ENCODE measurements at regions not wholly inside any gene's neighbourhood (a gene's known extent, or its start where the extent isn't known, plus 50 kb on each side); places are given as distances from the start of the nearest gene placed in this dataset.
"Not testable (repeated sequence)": the region's sequence is repeated elsewhere in the genome, so short reads cannot be mapped to it uniquely, and the experiment has no call there.

GRCh38 chr5:96200641-96201040 is 232.4 kb downstream of the PCSK1 start:
- Mint-ChIP-seq H3K4me1 (ENCODE audit: low read depth) (no peaks in the 10 kb centered on the region), H3K27ac (no peak overlapping the region), H3K27me3 (peaks cover 32% of the 10 kb centered on the region), H3K9me3 (no peaks in the 10 kb centered on the region), H3K36me3 (ENCODE audit: low read depth) (no peaks in the 10 kb centered on the region), H3K4me3 (no peak overlapping the region)
- DNase-seq = no peak

GRCh38 chr5:96199713-96200183 is 233.3 kb downstream of the PCSK1 start:
- Mint-ChIP-seq H3K4me1 (ENCODE audit: low read depth) (no peaks in the 10 kb centered on the region), H3K27me3 (peaks cover 30% of the 10 kb centered on the region), H3K36me3 (ENCODE audit: low read depth) (no peaks in the 10 kb centered on the region), H3K4me3 (no peak overlapping the region), H3K27ac (no peak overlapping the region), H3K9me3 (no peaks in the 10 kb centered on the region)
- no peak for DNase-seq

GRCh38 chr5:96198356-96199058 is 234.5 kb downstream of the PCSK1 start:
- Mint-ChIP-seq H3K4me3 (no peak overlapping the region), H3K27ac (no peak overlapping the region), H3K36me3 (ENCODE audit: low read depth) (no peaks in the 10 kb centered on the region), H3K9me3 (no peaks in the 10 kb centered on the region), H3K4me1 (ENCODE audit: low read depth) (no peaks in the 10 kb centered on the region), H3K27me3 (peaks cover 39% of the 10 kb centered on the region)
- no peak for DNase-seq

GRCh38 chr5:96197767-96198166 is 235.3 kb downstream of the PCSK1 start:
- not testable (repeated sequence) for H3K4me3 Mint-ChIP-seq; H3K36me3 Mint-ChIP-seq (ENCODE audit: low read depth)
- H3K27me3 Mint-ChIP-seq = peaks cover 39% of the 10 kb centered on the region

GRCh38 chr5:96197347-96197746 is 235.7 kb upstream of the ELL2 start:
- no peaks in the 10 kb centered on the region for H3K36me3 Mint-ChIP-seq (ENCODE audit: low read depth)
- no peak overlapping the region for H3K27ac Mint-ChIP-seq
- no peak for DNase-seq
- no peaks in the 10 kb centered on the region for H3K4me1 Mint-ChIP-seq (ENCODE audit: low read depth)
- H3K4me3 Mint-ChIP-seq = no peak overlapping the region
- no peaks in the 10 kb centered on the region for H3K9me3 Mint-ChIP-seq
- H3K27me3 Mint-ChIP-seq = peaks cover 36% of the 10 kb centered on the region

More at GRCh38 chr5:96197767-96198166, 235.3 kb downstream of the PCSK1 start:
- H3K27ac Mint-ChIP-seq; H3K4me1 Mint-ChIP-seq (ENCODE audit: low read depth); H3K9me3 Mint-ChIP-seq; DNase-seq: not testable (repeated sequence)

GRCh38 chr5:96196890-96197289 is 235.2 kb upstream of the ELL2 start:
- DNase-seq = no peak
- no peaks in the 10 kb centered on the region for H3K36me3 Mint-ChIP-seq (ENCODE audit: low read depth)
- H3K4me1 Mint-ChIP-seq (ENCODE audit: low read depth) = no peaks in the 10 kb centered on the region
- no peak overlapping the region for H3K27ac Mint-ChIP-seq
- no peaks in the 10 kb centered on the region for H3K9me3 Mint-ChIP-seq
- peaks cover 35% of the 10 kb centered on the region for H3K27me3 Mint-ChIP-seq
- H3K4me3 Mint-ChIP-seq = no peak overlapping the region

GRCh38 chr5:96196407-96196806 is 234.8 kb upstream of the ELL2 start:
- no peaks in the 10 kb centered on the region for H3K4me1 Mint-ChIP-seq (ENCODE audit: low read depth)
- H3K27me3 Mint-ChIP-seq = peaks cover 32% of the 10 kb centered on the region
- no peak overlapping the region for H3K27ac Mint-ChIP-seq
- H3K4me3 Mint-ChIP-seq = no peak overlapping the region
- no peaks in the 10 kb centered on the region for H3K9me3 Mint-ChIP-seq
- DNase-seq = no peak
- no peaks in the 10 kb centered on the region for H3K36me3 Mint-ChIP-seq (ENCODE audit: low read depth)

- peaks cover 33% of the 10 kb centered on the region for H3K27me3 Mint-ChIP-seq
- H3K4me1 Mint-ChIP-seq (ENCODE audit: low read depth) = no peaks in the 10 kb centered on the region
- DNase-seq = no peak
- H3K27ac Mint-ChIP-seq = no peak overlapping the region
- H3K4me3 Mint-ChIP-seq = no peak overlapping the region
- H3K9me3 Mint-ChIP-seq = no peaks in the 10 kb centered on the region
- no peaks in the 10 kb centered on the region for H3K36me3 Mint-ChIP-seq (ENCODE audit: low read depth)
Observed at GRCh38 chr5:96195123-96195522, 233.5 kb upstream of the ELL2 start.

GRCh38 chr5:96194593-96194992 is 232.9 kb upstream of the ELL2 start:
- H3K9me3 Mint-ChIP-seq = no peaks in the 10 kb centered on the region
- H3K36me3 Mint-ChIP-seq (ENCODE audit: low read depth) = no peaks in the 10 kb centered on the region
- peaks cover 33% of the 10 kb centered on the region for H3K27me3 Mint-ChIP-seq
- no peak overlapping the region for H3K4me3 Mint-ChIP-seq
- no peaks in the 10 kb centered on the region for H3K4me1 Mint-ChIP-seq (ENCODE audit: low read depth)
- DNase-seq = no peak
- H3K27ac Mint-ChIP-seq = no peak overlapping the region

- no peak overlapping the region for H3K27ac Mint-ChIP-seq
- DNase-seq = no peak
- no peaks in the 10 kb centered on the region for H3K4me1 Mint-ChIP-seq (ENCODE audit: low read depth)
- H3K27me3 Mint-ChIP-seq = peaks cover 39% of the 10 kb centered on the region
- H3K9me3 Mint-ChIP-seq = no peaks in the 10 kb centered on the region
- no peaks in the 10 kb centered on the region for H3K36me3 Mint-ChIP-seq (ENCODE audit: low read depth)
- no peak overlapping the region for H3K4me3 Mint-ChIP-seq
Observed at GRCh38 chr5:96193946-96194345, 232.3 kb upstream of the ELL2 start.

GRCh38 chr5:96189987-96190386 is 228.3 kb upstream of the ELL2 start:
- no peak for DNase-seq
- H3K27me3 Mint-ChIP-seq = peaks cover 48% of the 10 kb centered on the region
- no peaks in the 10 kb centered on the region for H3K4me1 Mint-ChIP-seq (ENCODE audit: low read depth)
- no peak overlapping the region for H3K4me3 Mint-ChIP-seq
- no peaks in the 10 kb centered on the region for H3K36me3 Mint-ChIP-seq (ENCODE audit: low read depth)
- no peaks in the 10 kb centered on the region for H3K9me3 Mint-ChIP-seq
- H3K27ac Mint-ChIP-seq = no peak overlapping the region

GRCh38 chr5:96189028-96189826 is 227.6 kb upstream of the ELL2 start:
- no peaks in the 10 kb centered on the region for H3K4me1 Mint-ChIP-seq (ENCODE audit: low read depth)
- peaks cover 45% of the 10 kb centered on the region for H3K27me3 Mint-ChIP-seq
- no peaks in the 10 kb centered on the region for H3K9me3 Mint-ChIP-seq

GRCh38 chr5:96187309-96188027 is 225.8 kb upstream of the ELL2 start:
- no peaks in the 10 kb centered on the region for H3K36me3 Mint-ChIP-seq (ENCODE audit: low read depth)
- no peak overlapping the region for H3K27ac Mint-ChIP-seq
- H3K9me3 Mint-ChIP-seq = no peaks in the 10 kb centered on the region
- no peaks in the 10 kb centered on the region for H3K4me1 Mint-ChIP-seq (ENCODE audit: low read depth)
- H3K27me3 Mint-ChIP-seq = peaks cover 39% of the 10 kb centered on the region
- no peak for DNase-seq
- H3K4me3 Mint-ChIP-seq = no peak overlapping the region

More at GRCh38 chr5:96189028-96189826, 227.6 kb upstream of the ELL2 start:
- Mint-ChIP-seq H3K27ac (no peak overlapping the region), H3K4me3 (no peak overlapping the region), H3K36me3 (ENCODE audit: low read depth) (no peaks in the 10 kb centered on the region)
- no peak for DNase-seq

GRCh38 chr5:96184510-96184909 is 222.9 kb upstream of the ELL2 start:
- not testable (repeated sequence) for H3K4me1 Mint-ChIP-seq (ENCODE audit: low read depth); H3K36me3 Mint-ChIP-seq (ENCODE audit: low read depth); H3K4me3 Mint-ChIP-seq; H3K27ac Mint-ChIP-seq; H3K9me3 Mint-ChIP-seq; DNase-seq
- peaks cover 26% of the 10 kb centered on the region for H3K27me3 Mint-ChIP-seq

All from activated T-cell treated with anti-CD3 and anti-CD28 coated beads, Interleukin-2, amount 50 U/mL, for 24 hours (primary cell).